GM18511 (cell line): ENCODE measurements at regions not wholly inside any gene's neighbourhood (a gene's known extent, or its start where the extent isn't known, plus 50 kb on each side); places are given as distances from the start of the nearest gene placed in this dataset.

Source experiments
- ATAC-seq: cut with Tn5 transposase; IDR thresholded peaks from one replicate; pipeline ENCODE4 v1.9.1; 2021; ENCODE audit warnings: mild to moderate bottlenecking, moderate library complexity; ENCODE audit not compliant: unreplicated experiment

- no peak for ATAC-seq
Observed at GRCh38 chr11:131118247-131118646, 202.0 kb upstream of the SNX19 start.

GRCh38 chr11:131121426-131122333, 205.4 kb upstream of the SNX19 start:
- ATAC-seq = no peak

- no peak for ATAC-seq
Observed at GRCh38 chr11:131122448-131122847, 206.2 kb upstream of the SNX19 start.

GRCh38 chr11:131129474-131129873, 213.2 kb upstream of the SNX19 start:
- no peak for ATAC-seq

GRCh38 chr11:131135611-131136010, 219.3 kb upstream of the SNX19 start:
- no peak for ATAC-seq

- no peak for ATAC-seq
Observed at GRCh38 chr11:131136486-131136885, 220.2 kb upstream of the SNX19 start.

GRCh38 chr11:131137046-131137445, 220.8 kb upstream of the SNX19 start:
- no peak for ATAC-seq

- no peak for ATAC-seq
Observed at GRCh38 chr11:131138731-131139130, 222.5 kb upstream of the SNX19 start.

GRCh38 chr11:131145791-131146190, 224.6 kb upstream of the NTM start:
- ATAC-seq = no peak

GRCh38 chr11:131146827-131147490, 223.5 kb upstream of the NTM start:
- ATAC-seq = no peak

- ATAC-seq = no peak
Observed at GRCh38 chr11:131154351-131154750, 216.1 kb upstream of the NTM start.

GRCh38 chr11:131157678-131158077, 212.7 kb upstream of the NTM start:
- no peak for ATAC-seq

- ATAC-seq = no peak
Observed at GRCh38 chr11:131160846-131161245, 209.6 kb upstream of the NTM start.

- no peak for ATAC-seq
Observed at GRCh38 chr11:131163613-131164012, 206.8 kb upstream of the NTM start.

- no peak for ATAC-seq
Observed at GRCh38 chr11:131165036-131165435, 205.4 kb upstream of the NTM start.

GRCh38 chr11:131168839-131169713, 201.3 kb upstream of the NTM start:
- ATAC-seq = no peak

GRCh38 chr11:131172011-131172410, 198.4 kb upstream of the NTM start:
- no peak for ATAC-seq

- ATAC-seq = no peak
Observed at GRCh38 chr11:131178020-131178419, 192.4 kb upstream of the NTM start.

- no peak for ATAC-seq
Observed at GRCh38 chr11:131178596-131178995, 191.8 kb upstream of the NTM start.

GRCh38 chr11:131179836-131180235, 190.6 kb upstream of the NTM start:
- no peak for ATAC-seq

GRCh38 chr11:131185915-131186314, 184.5 kb upstream of the NTM start:
- no peak for ATAC-seq
